NCI-H526 (cell line): ENCODE measurements at regions not wholly inside any gene's neighbourhood (a gene's known extent, or its start where the extent isn't known, plus 50 kb on each side); places are given as distances from the start of the nearest gene placed in this dataset.
A peak's percentile ranks its signal among the peaks of the same experiment; 100 is the strongest.

ENCODE experiments used
- DNase-seq, 2 experiments: peaks; one replicate each; lab custom pipeline; 2025; lab: John Stamatoyannopoulos, UW

- no peak for DNase-seq
Measured at GRCh38 chr1:4585705-4586104, 68.7 kb upstream of the AJAP1 start.

GRCh38 chr1:4586611-4587160, 67.7 kb upstream of the AJAP1 start:
- no peak for DNase-seq

GRCh38 chr1:4587721-4588120, 66.7 kb upstream of the AJAP1 start:
- no peak for DNase-seq

- no peak for DNase-seq
Measured at GRCh38 chr1:4590756-4591155, 63.7 kb upstream of the AJAP1 start.

GRCh38 chr1:4591926-4592325, 62.5 kb upstream of the AJAP1 start:
- DNase-seq: no peak

- DNase-seq: no peak
Measured at GRCh38 chr1:4593106-4593505, 61.3 kb upstream of the AJAP1 start.

- DNase-seq: peak in 1 of 2 experiments; percentile 56
Measured at GRCh38 chr1:4594286-4594991, 60.0 kb upstream of the AJAP1 start.

- DNase-seq: no peak
Measured at GRCh38 chr1:4595341-4596225, 58.8 kb upstream of the AJAP1 start.

GRCh38 chr1:4596486-4596885, 57.9 kb upstream of the AJAP1 start:
- peak in 1 of 2 experiments; percentile 10 for DNase-seq

GRCh38 chr1:4597020-4597419, 57.4 kb upstream of the AJAP1 start:
- no peak for DNase-seq

- no peak for DNase-seq
Measured at GRCh38 chr1:4598561-4598960, 55.8 kb upstream of the AJAP1 start.

- no peak for DNase-seq
Measured at GRCh38 chr1:4599521-4599920, 54.9 kb upstream of the AJAP1 start.

GRCh38 chr1:4599951-4600481, 54.4 kb upstream of the AJAP1 start:
- no peak for DNase-seq

GRCh38 chr1:4600615-4601460, 53.6 kb upstream of the AJAP1 start:
- DNase-seq: no peak

GRCh38 chr1:4601941-4602340, 52.5 kb upstream of the AJAP1 start:
- no peak for DNase-seq

GRCh38 chr1:4602462-4603294, 51.7 kb upstream of the AJAP1 start:
- no peak for DNase-seq

- no peak for DNase-seq
Measured at GRCh38 chr1:4603295-4604110, 50.9 kb upstream of the AJAP1 start.
